Right lobe of liver (tissue), 4 donors: ENCODE measurements at regions not wholly inside any gene's neighbourhood (a gene's known extent, or its start where the extent isn't known, plus 50 kb on each side); places are given as distances from the start of the nearest gene placed in this dataset.
"Not testable (repeated sequence)": the region's sequence is repeated elsewhere in the genome, so short reads cannot be mapped to it uniquely, and the experiment has no call there.

Source experiments
- CTCF ChIP-seq, 4 donors: fragments of 200-600 bp in 3 of 4; fragments of 450-650 bp in 1 of 4; IDR thresholded peaks; one replicate each; pipeline versions ENCODE4 v1.5.1 to v1.8.0; 2016 to 2022; ENCODE audit warnings: antibody characterized with exemption in 4 of 4, mild to moderate bottlenecking in 2 of 4
- POLR2A ChIP-seq: fragments of 450-650 bp; IDR thresholded peaks from one replicate; pipeline ENCODE4 v1.6.1; 2017; ENCODE audit warnings: antibody characterized with exemption, mild to moderate bottlenecking
- donor health status: DM: no; HTN: no; CAD: no.
- donor health status: DM: no; HTN: no; CAD: no.
- donor health status: DM: no; HTN: yes; CAD: no.

GRCh38 chrX:38963244-38963643 lies 162.0 kb downstream of the MID1IP1 start:
- TF ChIP-seq CTCF (IDR thresholded peaks at IDR 0.05); POLR2A: not testable (repeated sequence)
